Activated naive CD4-positive, alpha-beta T cell treated with anti-CD3 and anti-CD28 coated beads, Interleukin-2, amount 50 U/mL, for 72 hours (primary cell): ENCODE measurements at regions not wholly inside any gene's neighbourhood (a gene's known extent, or its start where the extent isn't known, plus 50 kb on each side); places are given as distances from the start of the nearest gene placed in this dataset.
"Not testable (repeated sequence)": the region's sequence is repeated elsewhere in the genome, so short reads cannot be mapped to it uniquely, and the experiment has no call there.

Source experiments
- ATAC-seq, 2 donors: fragments of 150-1000 bp; cut with Tn5 transposase; 2 replicates each; pipeline ENCODE4 v1.10.0; 2021; ENCODE audit warnings: mild to moderate bottlenecking in 2 of 2, moderate library complexity in 2 of 2
- DNase-seq, 2 donors: peaks; one replicate each; pipeline ENCODE4 v3.0.0; 2021 to 2022; ENCODE audit warnings: low spot score in 2 of 2
- H3K27ac Mint-ChIP-seq, 2 donors: one replicate each; pipeline ENCODE4 v1.8.0; 2022; ENCODE audit warnings: mild to moderate bottlenecking in 2 of 2, mixed read lengths in 2 of 2
- H3K36me3 Mint-ChIP-seq, 2 donors: one replicate each; pipeline ENCODE4 v1.8.0; 2022; ENCODE audit warnings: mixed read lengths in 2 of 2
- H3K9me3 Mint-ChIP-seq, 2 donors: one replicate each; pipeline ENCODE4 v1.8.0; 2022; ENCODE audit warnings: mixed read lengths in 2 of 2

DNA sequence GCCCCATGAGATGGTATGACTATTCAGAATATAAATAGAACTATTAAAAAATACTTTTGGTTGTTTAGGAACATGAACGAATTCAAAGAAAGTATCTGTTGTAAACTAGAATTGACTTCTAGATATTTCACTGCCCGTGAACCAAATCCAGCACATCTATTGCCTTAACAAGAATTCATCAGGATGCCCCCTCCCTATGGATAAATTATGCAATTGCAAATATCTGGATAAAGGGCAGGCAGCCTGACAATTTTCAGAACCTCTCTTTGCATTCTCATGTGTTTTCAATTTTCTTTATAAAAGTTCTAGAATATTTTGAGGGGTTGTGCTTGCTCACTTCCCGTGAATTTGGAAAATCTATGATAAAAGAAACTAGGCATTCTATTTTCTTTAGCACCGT, 822.1 kb upstream of the SORCS1 start:
- H3K9me3 Mint-ChIP-seq, result peaks cover 9 to 10% of the 10 kb centered on the region in 2 donors
- ATAC-seq, result no peak
- H3K36me3 Mint-ChIP-seq, result no peaks in the 10 kb centered on the region

DNA sequence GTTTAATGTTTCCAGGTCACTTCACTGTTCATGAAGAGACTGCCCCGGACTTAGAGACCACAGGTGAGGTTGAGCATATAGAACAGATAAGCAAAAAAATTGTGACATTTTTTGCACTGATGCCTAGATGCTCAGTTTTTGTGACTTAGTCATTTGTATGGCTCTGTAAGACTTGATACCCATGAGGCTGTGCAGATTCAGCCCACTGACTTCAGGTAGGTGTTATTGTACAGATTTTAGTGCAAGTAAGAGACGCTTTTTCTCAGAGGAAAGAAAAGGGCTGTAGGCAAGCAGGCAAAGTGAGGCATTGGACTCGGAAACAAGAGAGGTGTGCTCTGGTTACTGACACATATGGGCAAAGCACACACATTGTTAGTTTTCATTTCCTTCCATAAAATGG, 820.1 kb upstream of the SORCS1 start:
- H3K9me3 Mint-ChIP-seq, result peaks cover 9 to 10% of the 10 kb centered on the region in 2 donors
- ATAC-seq, result no peak
- no peaks in the 10 kb centered on the region for H3K36me3 Mint-ChIP-seq
- no peak for DNase-seq
- H3K27ac Mint-ChIP-seq, result no peak overlapping the region

More for the DNA sequence above, 822.1 kb upstream of the SORCS1 start:
- H3K27ac Mint-ChIP-seq, result no peak overlapping the region
- no peak for DNase-seq

DNA sequence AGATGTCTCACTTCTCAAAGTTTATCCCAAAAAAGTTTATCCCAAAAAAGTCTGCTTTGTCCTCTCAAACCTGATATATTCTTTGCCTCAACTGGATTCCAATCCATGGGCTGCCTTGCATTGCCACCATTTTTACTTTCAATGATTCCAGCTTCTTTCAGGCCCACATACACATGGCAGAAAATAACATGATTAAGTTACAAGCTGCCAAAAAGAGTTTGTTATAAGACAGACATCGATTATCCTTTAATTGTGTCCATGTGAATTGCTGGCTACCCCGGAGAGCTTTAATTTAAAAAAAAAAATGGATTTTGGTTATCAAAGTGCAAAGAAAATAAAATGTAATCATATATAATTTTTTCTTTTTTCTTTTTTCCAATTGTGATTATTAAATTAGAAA, 819.6 kb upstream of the SORCS1 start:
- Mint-ChIP-seq H3K27ac (no peak overlapping the region), H3K36me3 (no peaks in the 10 kb centered on the region), H3K9me3 (peaks cover 9 to 10% of the 10 kb centered on the region in 2 donors)
- no peak for ATAC-seq
- no peak for DNase-seq

DNA sequence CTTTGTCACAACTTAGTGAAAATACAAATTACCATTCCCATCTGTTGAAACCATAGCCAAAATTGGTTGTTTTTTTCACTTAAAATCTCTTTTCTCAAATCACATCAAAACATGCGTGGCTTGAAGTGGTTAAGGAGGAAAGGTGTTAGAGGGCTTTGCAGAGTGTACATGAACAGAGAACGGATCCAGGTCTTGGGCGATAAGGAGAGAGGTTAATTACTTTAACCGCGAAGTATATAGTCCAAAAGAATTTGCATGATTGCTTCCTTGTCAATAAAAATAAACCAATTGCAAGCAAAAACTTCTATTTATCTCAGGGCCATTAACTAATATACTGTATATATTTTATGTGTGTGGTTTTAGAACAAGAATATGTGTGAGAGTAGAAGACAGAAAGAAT, 813.9 kb upstream of the SORCS1 start:
- Mint-ChIP-seq H3K36me3 (peaks cover 0 to 4% of the 10 kb centered on the region in 2 donors), H3K9me3 (peaks cover 15 to 22% of the 10 kb centered on the region in 2 donors), H3K27ac (no peak overlapping the region)
- DNase-seq (no peak), ATAC-seq (no peak)

DNA sequence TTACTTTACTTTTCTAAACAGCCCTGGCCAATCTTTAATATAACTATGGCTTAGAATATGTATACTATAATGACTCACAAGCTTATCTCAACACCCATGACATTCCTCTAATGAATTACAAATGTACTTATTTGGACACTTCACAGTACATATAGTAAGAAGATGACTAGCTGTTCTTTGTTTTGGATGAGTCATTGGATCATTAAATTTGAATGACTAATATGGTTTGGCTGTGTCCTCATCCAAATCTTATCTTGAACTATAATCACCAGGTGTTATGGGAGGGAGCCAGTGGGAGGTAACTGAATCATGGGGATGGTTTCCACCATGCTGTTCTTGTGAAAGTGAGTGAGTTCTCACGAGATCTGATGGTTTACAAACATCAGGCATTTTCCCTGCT, 807.5 kb upstream of the SORCS1 start:
- Mint-ChIP-seq H3K36me3 (no peaks in the 10 kb centered on the region), H3K9me3 (peaks cover 15 to 23% of the 10 kb centered on the region in 2 donors), H3K27ac (no peak overlapping the region)
- ATAC-seq (peak in 1 of 2 donors; percentile 35), DNase-seq (no peak)

DNA sequence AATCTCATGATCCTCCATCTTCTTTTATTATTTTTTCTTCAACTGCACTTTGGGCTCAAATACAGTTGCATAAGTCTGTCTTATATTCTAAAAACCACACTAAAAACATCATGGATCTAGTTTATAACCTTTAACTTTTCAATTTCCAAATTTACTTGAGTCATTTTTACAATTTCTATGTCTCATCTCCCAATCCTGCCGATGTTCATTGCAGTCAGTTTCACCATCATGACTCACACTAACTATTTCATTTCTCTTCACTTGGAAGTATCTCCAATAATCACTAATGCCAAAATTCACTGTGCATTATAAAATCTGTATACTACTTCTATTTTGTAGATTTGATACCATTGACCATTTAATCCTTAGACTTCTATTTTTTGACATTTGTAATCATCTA, 806.9 kb upstream of the SORCS1 start:
- DNase-seq (no peak), ATAC-seq (no peak)
- Mint-ChIP-seq H3K27ac (no peak overlapping the region), H3K36me3 (no peaks in the 10 kb centered on the region), H3K9me3 (peaks cover 15 to 28% of the 10 kb centered on the region in 2 donors)

DNA sequence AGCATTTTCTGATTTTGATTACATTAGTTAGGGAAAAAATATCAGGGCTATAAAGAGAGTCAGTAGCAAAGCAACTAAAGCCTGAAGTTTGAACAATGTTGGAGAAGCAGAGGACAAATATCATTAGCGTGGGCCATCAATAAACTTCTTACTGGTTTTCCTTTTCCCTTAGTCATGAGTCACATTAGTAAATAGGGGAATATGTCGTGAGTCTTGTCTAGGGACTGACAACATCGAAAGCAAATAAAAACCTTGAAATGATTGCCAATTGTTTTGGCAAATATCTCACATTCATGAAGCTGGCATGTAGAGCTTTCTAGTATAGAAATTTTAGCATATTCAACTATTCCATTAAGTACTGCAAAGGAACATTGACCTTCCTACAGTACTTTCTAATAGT, 806.0 kb upstream of the SORCS1 start:
- ATAC-seq (no peak), DNase-seq (no peak)
- Mint-ChIP-seq H3K9me3 (peaks cover 10 to 22% of the 10 kb centered on the region in 2 donors), H3K27ac (no peak overlapping the region), H3K36me3 (no peaks in the 10 kb centered on the region)

DNA sequence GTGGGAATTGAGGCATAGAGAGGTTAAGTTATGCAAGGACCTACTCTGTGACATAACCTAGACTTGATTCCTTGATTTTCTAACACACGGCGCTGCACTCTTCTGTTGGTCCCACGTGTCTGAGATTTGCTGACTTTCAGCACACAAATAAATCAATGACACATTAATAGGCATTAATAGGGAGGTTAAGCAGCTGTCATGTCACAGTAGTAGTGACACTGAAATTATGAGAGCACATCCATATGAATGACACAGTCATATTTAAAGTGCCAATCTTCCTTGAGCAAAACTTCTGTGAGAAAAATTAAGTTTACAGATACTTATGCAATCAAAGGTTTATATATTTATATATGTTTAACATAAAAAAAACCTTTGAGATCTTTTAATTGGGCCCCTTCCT, 805.4 kb upstream of the SORCS1 start:
- no peak overlapping the region for H3K27ac Mint-ChIP-seq
- peaks cover 8 to 21% of the 10 kb centered on the region in 2 donors for H3K9me3 Mint-ChIP-seq
- no peaks in the 10 kb centered on the region for H3K36me3 Mint-ChIP-seq
- no peak for DNase-seq
- ATAC-seq, result no peak

DNA sequence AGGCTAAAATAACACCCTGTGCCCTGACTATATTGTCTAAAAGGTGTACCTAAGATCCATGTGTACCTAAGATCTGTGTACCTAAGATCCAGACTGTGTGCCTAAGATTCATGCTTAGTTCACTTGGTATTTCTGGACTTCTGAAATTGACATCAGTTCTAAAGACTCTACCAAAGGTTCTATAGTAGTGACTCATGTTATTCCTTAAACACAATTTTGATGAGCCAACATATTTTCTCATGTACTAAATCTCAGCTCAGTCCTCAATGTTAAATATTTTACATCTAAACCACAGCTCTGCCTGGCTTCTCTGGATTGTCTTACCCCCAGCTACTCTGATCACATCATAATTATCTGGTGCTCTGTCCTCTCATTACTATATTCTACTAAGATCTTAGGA, 802.3 kb upstream of the SORCS1 start:
- H3K9me3 Mint-ChIP-seq, result peaks cover 4 to 12% of the 10 kb centered on the region in 2 donors
- no peak for ATAC-seq
- no peaks in the 10 kb centered on the region for H3K36me3 Mint-ChIP-seq
- no peak overlapping the region for H3K27ac Mint-ChIP-seq
- no peak for DNase-seq

DNA sequence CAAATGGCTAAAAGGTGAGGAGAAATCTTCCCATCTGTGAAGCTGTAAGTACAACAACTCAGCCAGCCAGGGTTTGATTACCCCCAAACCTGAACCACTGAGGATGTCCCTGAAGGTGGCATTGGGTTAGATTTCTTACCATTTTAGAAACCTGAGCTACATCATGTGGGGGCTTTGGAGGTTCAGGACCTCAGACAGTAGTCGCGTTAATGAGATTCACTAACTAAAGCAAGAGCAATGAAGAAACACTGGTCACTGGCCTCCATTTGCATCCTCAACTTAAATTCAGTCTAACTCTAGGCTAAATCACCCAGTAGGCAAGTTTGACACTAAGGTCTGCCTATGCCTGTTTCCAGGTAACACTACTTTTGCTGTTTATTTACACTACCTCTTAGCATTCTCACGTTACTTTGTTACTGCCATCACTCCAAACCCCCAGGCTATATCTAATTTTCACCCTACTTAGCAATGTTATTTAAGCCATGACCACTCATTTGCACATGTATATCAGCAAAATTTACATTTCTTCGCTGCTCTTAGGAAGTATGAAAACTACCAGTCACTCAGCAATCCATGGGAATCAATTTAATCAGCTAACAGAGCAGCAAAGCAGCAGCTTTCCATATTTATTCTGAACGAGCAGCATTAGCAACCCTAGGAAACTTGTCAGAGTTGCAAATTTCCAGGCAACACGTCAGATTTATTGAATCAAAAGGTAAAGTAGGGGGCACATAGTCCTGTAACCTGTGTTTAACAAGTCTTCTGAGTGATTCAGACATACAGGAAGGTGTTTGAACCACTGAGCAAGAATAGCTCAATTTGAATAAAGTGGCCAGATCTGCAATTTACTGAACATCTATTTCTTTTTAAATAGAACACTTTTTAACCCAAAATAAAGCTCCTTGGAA, 788.4 kb upstream of the SORCS1 start:
- peaks cover 0 to 16% of the 10 kb centered on the region in 2 donors for H3K9me3 Mint-ChIP-seq
- no peak for ATAC-seq
- DNase-seq, result no peak
- H3K27ac Mint-ChIP-seq, result no peak overlapping the region
- H3K36me3 Mint-ChIP-seq, result peaks cover 0 to 7% of the 10 kb centered on the region in 2 donors

DNA sequence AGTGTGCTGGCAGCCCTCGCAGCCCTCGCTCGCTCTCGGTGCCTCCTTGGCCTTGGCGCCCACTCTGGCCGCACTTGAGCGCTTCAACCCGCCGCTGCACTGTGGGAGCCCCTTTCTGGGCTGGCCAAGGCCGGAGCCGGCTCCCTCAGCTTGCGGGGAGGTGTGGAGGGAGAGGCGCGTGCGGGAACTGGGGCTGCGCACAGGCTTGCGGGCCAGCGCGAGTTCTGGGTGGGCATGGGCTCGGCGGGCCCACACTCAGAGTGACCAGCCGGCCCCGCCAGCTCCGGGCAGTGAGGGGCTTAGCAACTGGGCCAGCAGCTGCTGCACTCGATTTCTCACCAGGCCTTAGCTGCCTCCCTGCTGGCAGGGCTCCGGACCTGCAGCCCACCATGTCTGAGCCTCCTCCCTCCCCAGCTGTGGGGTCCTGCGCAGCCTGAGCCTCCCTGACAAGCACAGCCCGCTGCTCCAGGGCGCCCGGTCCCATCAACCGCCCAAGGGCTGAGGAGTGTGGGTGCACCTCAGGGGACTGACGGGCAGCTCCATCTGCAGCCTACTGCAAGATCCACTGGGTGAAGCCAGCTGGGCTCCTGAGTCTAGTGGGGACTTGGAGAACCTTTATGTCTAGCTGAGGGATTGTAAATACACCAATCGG, 786.0 kb upstream of the SORCS1 start:
- DNase-seq, ATAC-seq, H3K36me3 Mint-ChIP-seq, H3K27ac Mint-ChIP-seq: not testable (repeated sequence)
- peaks cover 6 to 25% of the 10 kb centered on the region in 2 donors for H3K9me3 Mint-ChIP-seq

DNA sequence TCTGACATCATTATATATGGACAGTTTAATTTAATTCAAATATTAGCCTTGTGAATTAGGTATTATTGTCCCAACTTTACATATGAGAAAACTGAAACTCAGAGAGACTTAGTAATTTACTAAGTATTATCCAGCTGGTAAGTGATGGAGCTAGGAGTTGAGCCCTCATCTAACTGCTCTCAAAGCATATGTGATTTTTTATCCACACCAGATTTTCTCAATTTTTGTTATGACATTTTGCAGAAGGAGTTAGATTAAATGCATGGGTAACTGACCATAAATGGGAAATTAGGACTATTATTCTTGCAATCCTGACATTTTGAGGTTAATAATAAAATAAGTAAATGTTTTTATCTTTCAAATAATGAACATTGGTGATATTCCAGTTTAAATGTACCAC, 778.3 kb upstream of the SORCS1 start:
- no peak for DNase-seq
- ATAC-seq, result no peak
- Mint-ChIP-seq H3K9me3 (peaks cover 20 to 25% of the 10 kb centered on the region in 2 donors), H3K36me3 (no peaks in the 10 kb centered on the region), H3K27ac (no peak overlapping the region)

DNA sequence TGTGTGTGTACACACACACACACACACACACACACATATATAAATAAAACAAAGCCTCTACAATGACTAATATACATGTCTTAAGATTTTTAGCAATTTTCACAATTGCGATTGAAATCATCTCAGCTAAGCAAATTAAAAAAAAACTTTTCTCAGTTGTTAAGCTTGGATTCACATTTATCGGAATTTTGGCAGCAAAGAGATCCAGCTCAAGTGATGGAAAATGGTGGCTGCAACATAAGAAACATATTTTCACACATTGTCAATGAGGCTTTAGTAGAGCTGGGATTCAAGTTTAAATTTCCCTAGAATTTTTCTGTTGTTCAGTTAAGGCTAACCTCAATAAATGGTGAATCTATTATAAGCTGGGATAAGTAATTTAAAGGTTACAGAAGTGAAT, 768.6 kb upstream of the SORCS1 start:
- ATAC-seq, result no peak
- peaks cover 5 to 8% of the 10 kb centered on the region in 2 donors for H3K9me3 Mint-ChIP-seq
- DNase-seq, result no peak
- no peaks in the 10 kb centered on the region for H3K36me3 Mint-ChIP-seq
- H3K27ac Mint-ChIP-seq, result no peak overlapping the region

DNA sequence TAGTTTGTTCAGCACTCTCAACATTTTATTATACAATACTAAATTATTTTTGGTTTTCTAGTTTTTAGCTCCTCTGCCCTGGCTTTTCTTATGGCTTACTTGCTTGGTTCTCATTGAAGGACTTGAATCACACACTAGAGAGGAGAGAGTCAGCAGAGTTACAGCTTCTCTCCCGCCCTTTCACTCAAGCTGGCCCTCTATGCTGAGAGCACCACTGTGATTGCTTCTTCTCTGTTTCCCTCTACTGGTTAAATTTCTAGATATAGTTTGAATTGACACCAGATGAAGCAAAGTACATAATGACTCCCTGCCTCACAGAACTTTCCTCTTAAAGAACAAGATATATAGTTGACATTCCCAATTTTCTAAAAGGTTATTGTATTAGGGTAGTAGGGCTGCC, 767.3 kb upstream of the SORCS1 start:
- peaks cover 5 to 12% of the 10 kb centered on the region in 2 donors for H3K9me3 Mint-ChIP-seq
- no peaks in the 10 kb centered on the region for H3K36me3 Mint-ChIP-seq
- H3K27ac Mint-ChIP-seq, result no peak overlapping the region

DNA sequence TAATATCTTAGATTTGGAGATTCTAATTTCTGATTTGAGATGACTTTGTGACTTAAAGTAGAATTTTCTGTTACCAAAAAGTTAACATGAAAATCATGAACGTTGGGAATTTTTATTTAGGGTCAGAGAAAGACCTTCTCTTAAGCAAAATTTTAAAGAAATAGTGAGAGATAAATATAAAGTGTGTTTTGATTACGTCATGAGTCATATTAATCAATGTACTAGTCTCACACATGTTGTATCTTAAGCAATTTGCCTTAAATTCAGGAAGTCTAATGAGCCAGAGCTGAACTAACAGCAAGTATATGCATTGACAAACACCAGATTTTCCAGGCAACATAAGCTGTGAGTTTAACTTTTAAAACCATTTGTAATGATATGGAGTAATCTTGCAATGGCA, 765.5 kb upstream of the SORCS1 start:
- H3K9me3 Mint-ChIP-seq, result peaks cover 5 to 8% of the 10 kb centered on the region in 2 donors
- ATAC-seq (no peak), DNase-seq (no peak)
- no peak overlapping the region for H3K27ac Mint-ChIP-seq
- no peaks in the 10 kb centered on the region for H3K36me3 Mint-ChIP-seq

More for the DNA sequence above, 767.3 kb upstream of the SORCS1 start:
- ATAC-seq, result no peak
- DNase-seq, result no peak

DNA sequence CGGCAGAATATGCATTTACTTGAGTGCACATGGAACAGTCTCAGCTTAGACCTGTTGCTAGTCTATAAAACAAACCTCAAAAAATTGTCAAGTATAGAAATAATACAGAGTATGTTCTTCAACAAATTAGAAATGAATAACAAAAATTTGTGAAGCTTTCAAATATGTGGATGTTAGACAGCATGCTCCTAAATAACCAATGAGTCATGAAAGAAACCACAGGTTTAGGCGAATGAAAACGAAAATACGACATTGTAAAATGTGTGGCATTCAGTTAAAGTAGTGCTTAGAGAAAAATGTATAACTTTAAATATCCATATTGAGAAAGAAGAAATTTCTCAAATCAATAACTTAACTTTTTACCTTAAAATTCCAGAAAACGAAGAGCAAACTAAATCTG, 760.0 kb upstream of the SORCS1 start:
- no peak overlapping the region for H3K27ac Mint-ChIP-seq
- DNase-seq (no peak), ATAC-seq (no peak)
- peaks cover 9 to 22% of the 10 kb centered on the region in 2 donors for H3K9me3 Mint-ChIP-seq
- peaks cover 3 to 12% of the 10 kb centered on the region in 2 donors for H3K36me3 Mint-ChIP-seq

DNA sequence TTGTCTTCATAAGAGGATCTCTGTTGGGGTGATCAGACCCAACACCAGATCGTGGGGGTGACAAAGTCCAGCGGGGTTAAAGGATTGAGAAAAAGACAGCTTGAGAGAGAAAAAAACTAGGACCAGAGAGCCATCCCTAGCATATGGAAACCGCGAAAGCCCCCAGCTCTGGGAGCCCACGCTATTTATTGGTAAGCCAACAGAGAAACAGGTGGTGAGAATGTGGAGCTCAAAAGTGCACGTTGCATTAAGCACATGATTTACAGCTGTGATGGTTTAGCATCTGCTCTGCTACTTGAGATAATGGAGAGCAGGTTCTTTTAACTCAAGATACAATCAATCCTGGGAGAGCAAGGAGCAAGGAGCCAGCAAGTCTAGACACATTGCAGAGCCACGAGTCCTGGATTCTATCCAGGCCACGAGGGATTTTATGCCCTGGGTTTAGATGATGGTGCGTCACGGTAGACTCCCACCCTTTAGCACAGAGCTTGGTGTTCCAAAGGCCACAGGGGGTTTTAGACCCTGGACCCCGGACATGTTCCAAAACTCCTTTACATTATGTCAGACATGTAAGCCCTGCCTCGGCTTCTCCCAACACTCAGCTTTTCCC, 755.2 kb upstream of the SORCS1 start:
- DNase-seq (no peak), ATAC-seq (no peak)
- peaks cover 8 to 25% of the 10 kb centered on the region in 2 donors for H3K36me3 Mint-ChIP-seq
- H3K9me3 Mint-ChIP-seq, result peaks cover 19 to 32% of the 10 kb centered on the region in 2 donors
- H3K27ac Mint-ChIP-seq, result no peak overlapping the region
